Activated CD4-positive, CD25-positive, alpha-beta regulatory T cell treated with anti-CD3 and anti-CD28 coated beads, Interleukin-2, amount 50 U/mL, for 72 hours (primary cell): ENCODE measurements at regions not wholly inside any gene's neighbourhood (a gene's known extent, or its start where the extent isn't known, plus 50 kb on each side); places are given as distances from the start of the nearest gene placed in this dataset.
"Not testable (repeated sequence)": the region's sequence is repeated elsewhere in the genome, so short reads cannot be mapped to it uniquely, and the experiment has no call there.

Source experiments
- DNase-seq: peaks from one replicate; pipeline ENCODE4 v3.0.0; 2021

GRCh38 chrX:40788698-40789097 lies 53.4 kb upstream of the MED14 start:
- not testable (repeated sequence) for DNase-seq

GRCh38 chrX:40792433-40792832 lies 57.1 kb upstream of the MED14 start:
- no peak for DNase-seq

GRCh38 chrX:40794829-40795130 lies 59.4 kb upstream of the MED14 start:
- DNase-seq: not testable (repeated sequence)

GRCh38 chrX:40799745-40800144 lies 64.4 kb upstream of the MED14 start:
- DNase-seq: not testable (repeated sequence)

GRCh38 chrX:40805404-40805803 lies 70.1 kb upstream of the MED14 start:
- DNase-seq: no peak

GRCh38 chrX:40806513-40807220 lies 71.3 kb upstream of the MED14 start:
- DNase-seq: no peak

- DNase-seq: no peak
Observed at GRCh38 chrX:40807384-40807783, 72.0 kb upstream of the MED14 start.

- DNase-seq: no peak
Observed at GRCh38 chrX:40808203-40808602, 72.9 kb upstream of the MED14 start.

- no peak for DNase-seq
Observed at GRCh38 chrX:40809210-40809609, 73.9 kb upstream of the MED14 start.

- DNase-seq: not testable (repeated sequence)
Observed at GRCh38 chrX:40815045-40815444, 79.7 kb upstream of the MED14 start.

- no peak for DNase-seq
Observed at GRCh38 chrX:40816906-40817305, 81.6 kb upstream of the MED14 start.

GRCh38 chrX:40818236-40818635 lies 82.9 kb upstream of the MED14 start:
- DNase-seq: no peak

GRCh38 chrX:40821780-40822179 lies 86.4 kb upstream of the MED14 start:
- DNase-seq: no peak

- no peak for DNase-seq
Observed at GRCh38 chrX:40827331-40827730, 92.0 kb upstream of the MED14 start.

- DNase-seq: no peak
Observed at GRCh38 chrX:40831750-40832149, 96.4 kb upstream of the MED14 start.

GRCh38 chrX:40832723-40833122 lies 97.4 kb upstream of the MED14 start:
- DNase-seq: no peak

GRCh38 chrX:40834225-40834624 lies 98.9 kb upstream of the MED14 start:
- DNase-seq: no peak

- no peak for DNase-seq
Observed at GRCh38 chrX:40835526-40835925, 100.2 kb upstream of the MED14 start.

GRCh38 chrX:40843643-40844042 lies 108.3 kb upstream of the MED14 start:
- no peak for DNase-seq

- no peak for DNase-seq
Observed at GRCh38 chrX:40844471-40844870, 109.1 kb upstream of the MED14 start.

- DNase-seq: no peak
Observed at GRCh38 chrX:40845331-40845911, 110.1 kb upstream of the MED14 start.

GRCh38 chrX:40849906-40850823 lies 114.8 kb upstream of the MED14 start:
- DNase-seq: no peak

- DNase-seq: no peak
Observed at GRCh38 chrX:40852586-40852985, 117.2 kb upstream of the MED14 start.
